ENCODE measurements at regions not wholly inside any gene's neighbourhood (a gene's known extent, or its start where the extent isn't known, plus 50 kb on each side); places are given as distances from the start of the nearest gene placed in this dataset.

DNA sequence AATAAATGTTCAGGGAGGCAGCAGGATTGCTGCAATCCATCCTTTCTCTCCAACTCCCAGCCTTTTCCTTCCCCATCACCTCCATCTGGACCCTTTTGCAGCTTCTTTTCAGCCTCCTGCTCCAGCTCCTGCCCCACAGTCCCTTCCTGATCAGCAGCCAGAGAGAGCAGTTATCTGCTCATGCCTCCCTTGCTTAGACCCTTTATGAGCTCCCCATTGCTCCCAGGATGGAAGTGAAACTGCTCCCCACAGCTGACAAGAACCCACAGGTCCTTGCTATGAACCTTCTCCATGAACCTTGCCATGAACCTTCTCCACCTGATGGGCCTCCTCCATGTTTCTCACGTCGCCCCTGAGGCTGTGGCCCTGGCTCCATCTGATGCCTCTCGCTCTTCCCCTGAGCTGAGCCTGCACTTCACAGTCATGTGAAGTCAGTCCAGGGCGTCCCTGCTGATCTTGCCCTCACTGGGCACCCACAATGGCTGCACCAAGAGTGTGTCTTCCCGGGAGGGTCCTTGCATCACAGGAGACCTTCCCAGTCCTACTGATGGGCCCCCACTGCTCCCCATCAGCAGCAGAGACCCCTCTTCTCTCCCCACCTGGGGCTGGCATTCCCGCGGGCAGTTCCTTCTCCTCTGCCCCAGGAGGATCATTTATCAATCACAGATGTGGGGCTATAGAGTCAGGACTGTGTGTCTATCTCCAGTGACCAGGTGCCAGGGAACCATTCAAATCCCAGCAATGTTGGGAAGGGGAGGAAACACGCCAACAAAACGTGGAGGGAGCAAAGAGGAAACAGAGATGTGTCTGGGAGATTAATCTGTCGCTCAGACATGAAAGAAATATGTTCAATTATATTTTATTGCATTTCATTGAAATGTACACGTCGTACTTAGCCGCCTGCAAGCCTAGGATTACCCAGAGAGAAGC, 73.1 kb downstream of the MATN1 start (continued):
- TF ChIP-seq, protein P1, sequence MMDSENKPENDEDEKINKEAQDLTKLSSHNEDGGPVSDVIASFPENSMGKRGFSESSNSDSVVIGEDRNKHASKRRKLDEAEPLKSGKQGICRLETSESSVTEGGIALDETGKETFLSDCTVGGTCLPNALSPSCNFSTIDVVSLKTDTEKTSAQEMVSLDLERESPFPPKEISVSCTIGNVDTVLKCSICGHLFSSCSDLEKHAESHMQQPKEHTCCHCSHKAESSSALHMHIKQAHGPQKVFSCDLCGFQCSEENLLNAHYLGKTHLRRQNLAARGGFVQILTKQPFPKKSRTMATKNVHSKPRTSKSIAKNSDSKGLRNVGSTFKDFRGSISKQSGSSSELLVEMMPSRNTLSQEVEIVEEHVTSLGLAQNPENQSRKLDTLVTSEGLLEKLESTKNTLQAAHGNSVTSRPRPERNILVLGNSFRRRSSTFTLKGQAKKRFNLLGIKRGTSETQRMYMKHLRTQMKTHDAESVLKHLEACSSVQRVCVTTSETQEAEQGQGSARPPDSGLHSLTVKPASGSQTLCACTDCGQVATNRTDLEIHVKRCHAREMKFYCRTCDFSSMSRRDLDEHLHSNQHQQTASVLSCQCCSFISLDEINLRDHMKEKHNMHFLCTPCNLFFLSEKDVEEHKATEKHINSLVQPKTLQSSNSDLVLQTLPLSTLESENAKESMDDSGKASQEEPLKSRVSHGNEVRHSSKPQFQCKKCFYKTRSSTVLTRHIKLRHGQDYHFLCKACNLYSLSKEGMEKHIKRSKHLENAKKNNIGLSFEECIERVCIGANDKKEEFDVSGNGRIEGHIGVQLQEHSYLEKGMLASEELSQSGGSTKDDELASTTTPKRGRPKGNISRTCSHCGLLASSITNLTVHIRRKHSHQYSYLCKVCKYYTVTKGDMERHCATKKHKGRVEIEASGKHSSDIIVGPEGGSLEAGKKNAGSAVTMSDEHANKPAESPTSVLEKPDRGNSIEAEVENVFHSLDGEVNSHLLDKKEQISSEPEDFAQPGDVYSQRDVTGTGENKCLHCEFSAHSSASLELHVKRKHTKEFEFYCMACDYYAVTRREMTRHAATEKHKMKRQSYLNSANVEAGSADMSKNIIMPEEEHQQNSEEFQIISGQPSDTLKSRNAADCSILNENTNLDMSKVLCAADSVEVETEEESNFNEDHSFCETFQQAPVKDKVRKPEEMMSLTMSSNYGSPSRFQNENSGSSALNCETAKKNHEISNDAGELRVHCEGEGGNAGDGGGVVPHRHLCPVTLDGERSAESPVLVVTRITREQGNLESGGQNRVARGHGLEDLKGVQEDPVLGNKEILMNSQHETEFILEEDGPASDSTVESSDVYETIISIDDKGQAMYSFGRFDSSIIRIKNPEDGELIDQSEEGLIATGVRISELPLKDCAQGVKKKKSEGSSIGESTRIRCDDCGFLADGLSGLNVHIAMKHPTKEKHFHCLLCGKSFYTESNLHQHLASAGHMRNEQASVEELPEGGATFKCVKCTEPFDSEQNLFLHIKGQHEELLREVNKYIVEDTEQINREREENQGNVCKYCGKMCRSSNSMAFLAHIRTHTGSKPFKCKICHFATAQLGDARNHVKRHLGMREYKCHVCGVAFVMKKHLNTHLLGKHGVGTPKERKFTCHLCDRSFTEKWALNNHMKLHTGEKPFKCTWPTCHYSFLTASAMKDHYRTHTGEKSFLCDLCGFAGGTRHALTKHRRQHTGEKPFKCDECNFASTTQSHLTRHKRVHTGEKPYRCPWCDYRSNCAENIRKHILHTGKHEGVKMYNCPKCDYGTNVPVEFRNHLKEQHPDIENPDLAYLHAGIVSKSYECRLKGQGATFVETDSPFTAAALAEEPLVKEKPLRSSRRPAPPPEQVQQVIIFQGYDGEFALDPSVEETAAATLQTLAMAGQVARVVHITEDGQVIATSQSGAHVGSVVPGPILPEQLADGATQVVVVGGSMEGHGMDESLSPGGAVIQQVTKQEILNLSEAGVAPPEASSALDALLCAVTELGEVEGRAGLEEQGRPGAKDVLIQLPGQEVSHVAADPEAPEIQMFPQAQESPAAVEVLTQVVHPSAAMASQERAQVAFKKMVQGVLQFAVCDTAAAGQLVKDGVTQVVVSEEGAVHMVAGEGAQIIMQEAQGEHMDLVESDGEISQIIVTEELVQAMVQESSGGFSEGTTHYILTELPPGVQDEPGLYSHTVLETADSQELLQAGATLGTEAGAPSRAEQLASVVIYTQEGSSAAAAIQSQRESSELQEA (CRISPR knock-in tag; IDR thresholded peaks at IDR 0.05; ENCODE audit: not compliant biosample characterization), result no peak
- no peak for TF ChIP-seq THYN1 (CRISPR knock-in tag; IDR thresholded peaks at IDR 0.05; ENCODE audit: borderline replicate concordance, low read depth)
- TF ChIP-seq HOXA9 (CRISPR knock-in tag; IDR thresholded peaks at IDR 0.05; ENCODE audit: borderline replicate concordance), result no peak
- TF ChIP-seq, protein P2, sequence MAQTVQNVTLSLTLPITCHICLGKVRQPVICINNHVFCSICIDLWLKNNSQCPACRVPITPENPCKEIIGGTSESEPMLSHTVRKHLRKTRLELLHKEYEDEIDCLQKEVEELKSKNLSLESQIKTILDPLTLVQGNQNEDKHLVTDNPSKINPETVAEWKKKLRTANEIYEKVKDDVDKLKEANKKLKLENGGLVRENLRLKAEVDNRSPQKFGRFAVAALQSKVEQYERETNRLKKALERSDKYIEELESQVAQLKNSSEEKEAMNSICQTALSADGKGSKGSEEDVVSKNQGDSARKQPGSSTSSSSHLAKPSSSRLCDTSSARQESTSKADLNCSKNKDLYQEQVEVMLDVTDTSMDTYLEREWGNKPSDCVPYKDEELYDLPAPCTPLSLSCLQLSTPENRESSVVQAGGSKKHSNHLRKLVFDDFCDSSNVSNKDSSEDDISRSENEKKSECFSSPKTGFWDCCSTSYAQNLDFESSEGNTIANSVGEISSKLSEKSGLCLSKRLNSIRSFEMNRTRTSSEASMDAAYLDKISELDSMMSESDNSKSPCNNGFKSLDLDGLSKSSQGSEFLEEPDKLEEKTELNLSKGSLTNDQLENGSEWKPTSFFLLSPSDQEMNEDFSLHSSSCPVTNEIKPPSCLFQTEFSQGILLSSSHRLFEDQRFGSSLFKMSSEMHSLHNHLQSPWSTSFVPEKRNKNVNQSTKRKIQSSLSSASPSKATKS (CRISPR knock-in tag; IDR thresholded peaks at IDR 0.05), result no peak
- TF ChIP-seq EEA1 (CRISPR knock-in tag; IDR thresholded peaks at IDR 0.05; ENCODE audit: borderline replicate concordance), result no peak
- no peak for TF ChIP-seq ZNF777 (CRISPR knock-in tag; IDR thresholded peaks at IDR 0.05)
- no peak for TF ChIP-seq FOXC1 (CRISPR knock-in tag; IDR thresholded peaks at IDR 0.05; ENCODE audit: borderline replicate concordance)
